GM21619 (cell line): ENCODE measurements at regions not wholly inside any gene's neighbourhood (a gene's known extent, or its start where the extent isn't known, plus 50 kb on each side); places are given as distances from the start of the nearest gene placed in this dataset.

Experiments used
- ATAC-seq: cut with Tn5 transposase; IDR thresholded peaks from one replicate; pipeline ENCODE4 v1.9.1; 2021; ENCODE audit not compliant: unreplicated experiment

GRCh38 chr4:189443341-189443740, 497.3 kb upstream of the FRG1 start:
- ATAC-seq = no peak

GRCh38 chr4:189445613-189446012, 495.1 kb upstream of the FRG1 start:
- no peak for ATAC-seq

- no peak for ATAC-seq
Measured at GRCh38 chr4:189463734-189464133, 476.9 kb upstream of the FRG1 start.

- no peak for ATAC-seq
Measured at GRCh38 chr4:189494407-189494806, 446.3 kb upstream of the FRG1 start.

GRCh38 chr4:189497516-189497915, 443.2 kb upstream of the FRG1 start:
- no peak for ATAC-seq

GRCh38 chr4:189497996-189498395, 442.7 kb upstream of the FRG1 start:
- no peak for ATAC-seq

- no peak for ATAC-seq
Measured at GRCh38 chr4:189498457-189498856, 442.2 kb upstream of the FRG1 start.

GRCh38 chr4:189499696-189500095, 441.0 kb upstream of the FRG1 start:
- no peak for ATAC-seq

GRCh38 chr4:189500970-189501369, 439.7 kb upstream of the FRG1 start:
- ATAC-seq = no peak

GRCh38 chr4:189502841-189503435, 437.7 kb upstream of the FRG1 start:
- ATAC-seq = peak; percentile 76

- ATAC-seq = no peak
Measured at GRCh38 chr4:189504220-189504619, 436.5 kb upstream of the FRG1 start.

GRCh38 chr4:189505380-189505779, 435.3 kb upstream of the FRG1 start:
- ATAC-seq = no peak

GRCh38 chr4:189506080-189506479, 434.6 kb upstream of the FRG1 start:
- no peak for ATAC-seq

GRCh38 chr4:189507060-189507459, 433.6 kb upstream of the FRG1 start:
- ATAC-seq = no peak

GRCh38 chr4:189510601-189511000, 430.1 kb upstream of the FRG1 start:
- ATAC-seq = no peak

- no peak for ATAC-seq
Measured at GRCh38 chr4:189511581-189511980, 429.1 kb upstream of the FRG1 start.

GRCh38 chr4:189513421-189513820, 427.3 kb upstream of the FRG1 start:
- ATAC-seq = no peak

- ATAC-seq = no peak
Measured at GRCh38 chr4:189514209-189514608, 426.5 kb upstream of the FRG1 start.

- ATAC-seq = no peak
Measured at GRCh38 chr4:189516902-189517301, 423.8 kb upstream of the FRG1 start.

GRCh38 chr4:189519186-189519585, 421.5 kb upstream of the FRG1 start:
- ATAC-seq = no peak

GRCh38 chr4:189525304-189525703, 415.4 kb upstream of the FRG1 start:
- no peak for ATAC-seq

- no peak for ATAC-seq
Measured at GRCh38 chr4:189530848-189531247, 409.8 kb upstream of the FRG1 start.

- ATAC-seq = no peak
Measured at GRCh38 chr4:189533603-189534002, 407.1 kb upstream of the FRG1 start.

- no peak for ATAC-seq
Measured at GRCh38 chr4:189547559-189547958, 393.1 kb upstream of the FRG1 start.
